HuH-7.5 (cell line): ENCODE measurements at regions not wholly inside any gene's neighbourhood (a gene's known extent, or its start where the extent isn't known, plus 50 kb on each side); places are given as distances from the start of the nearest gene placed in this dataset.

Experiments used
- DNase-seq: peaks from one replicate; pipeline ENCODE4 v3.0.0; 2011; ENCODE audit warnings: low spot score

DNA sequence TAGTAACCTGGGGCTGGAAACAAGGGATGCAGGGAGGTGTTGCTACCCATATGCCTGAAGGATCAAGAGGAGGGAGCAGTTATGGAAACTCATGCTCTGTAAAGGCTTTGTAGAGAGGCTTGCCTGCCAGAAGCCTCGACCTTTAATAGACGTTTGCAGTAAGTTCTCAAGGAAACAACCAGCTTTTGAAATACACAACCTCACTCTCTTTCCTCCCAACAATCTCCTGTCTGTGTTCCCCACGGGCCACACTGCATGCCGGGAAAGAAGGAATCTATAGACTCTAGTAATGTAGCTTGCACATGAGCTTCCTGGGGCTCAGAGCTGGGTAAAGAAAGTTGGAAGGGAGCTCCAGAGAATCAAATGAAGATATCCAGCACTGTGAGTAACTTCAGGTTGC, 101.6 kb upstream of the PACRGL start:
- no peak for DNase-seq

DNA sequence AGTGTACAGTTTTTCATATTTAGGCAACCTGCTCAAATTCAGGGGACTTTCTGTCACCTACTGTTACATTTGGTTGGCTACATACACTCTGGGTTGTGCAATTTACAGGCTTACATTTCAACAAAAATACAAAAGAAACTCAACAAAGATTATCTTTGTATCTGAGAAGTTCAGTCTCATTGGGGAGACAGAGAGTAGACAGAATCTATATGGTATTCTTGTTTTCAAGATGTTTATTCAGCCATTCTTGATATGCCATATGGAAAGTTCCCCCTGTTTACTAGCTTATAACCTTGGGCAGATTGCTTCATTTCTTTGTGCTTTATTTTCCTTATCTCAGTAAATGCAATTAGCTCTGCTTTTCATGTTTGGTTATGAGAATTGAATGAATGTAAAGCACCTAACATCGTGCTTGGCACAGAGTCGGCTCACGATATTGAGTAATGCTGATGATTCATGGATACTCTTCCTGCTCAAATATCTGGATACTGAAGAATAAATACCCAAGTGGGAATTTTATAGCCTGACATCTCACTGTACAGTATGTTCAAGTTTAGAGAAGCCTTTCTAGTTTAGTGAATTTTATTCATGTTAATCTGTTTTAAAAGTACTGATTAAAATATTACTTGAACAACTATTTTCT, 96.5 kb upstream of the PACRGL start:
- DNase-seq, result no peak

GRCh38 chr4:20612313-20612712, 87.9 kb upstream of the PACRGL start:
- no peak for DNase-seq

GRCh38 chr4:20614816-20615215, 85.4 kb upstream of the PACRGL start:
- DNase-seq, result no peak

DNA sequence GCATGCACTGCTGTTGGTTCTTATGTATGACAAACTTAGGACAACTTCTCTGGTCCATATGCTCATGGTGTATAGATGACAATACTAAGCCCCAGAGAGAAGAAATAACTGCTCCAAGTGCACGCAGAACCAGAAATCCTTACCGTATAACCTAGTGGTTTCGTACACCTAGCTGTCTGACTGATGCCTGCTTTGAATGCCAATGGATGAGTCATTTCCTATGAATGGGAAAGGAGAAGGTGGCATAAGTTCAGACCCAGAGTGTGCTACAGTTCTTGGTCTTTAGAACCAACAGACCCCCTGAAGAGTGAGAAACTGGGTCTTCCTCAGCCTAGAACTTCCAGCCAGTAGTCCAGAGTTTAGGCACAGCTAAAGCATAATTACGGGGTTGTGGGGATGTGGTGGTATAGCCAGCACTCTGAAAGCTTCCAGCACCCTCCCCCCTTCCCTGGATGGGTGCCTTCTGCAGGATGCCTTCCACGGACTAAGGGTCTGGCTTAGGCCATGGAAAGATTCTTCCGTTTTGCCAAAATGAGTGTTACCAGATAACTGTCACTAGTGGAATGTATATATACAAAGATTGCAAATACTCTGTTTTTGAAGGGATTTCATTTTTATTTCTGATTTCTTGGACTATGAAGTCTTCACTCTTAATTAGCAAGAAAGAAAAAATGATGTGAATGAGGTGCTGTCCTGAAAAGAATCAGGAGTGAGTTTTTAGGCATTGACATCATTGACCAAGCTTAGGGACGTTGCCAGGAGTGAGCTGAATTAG, 84.6 kb upstream of the PACRGL start:
- DNase-seq, result no peak

DNA sequence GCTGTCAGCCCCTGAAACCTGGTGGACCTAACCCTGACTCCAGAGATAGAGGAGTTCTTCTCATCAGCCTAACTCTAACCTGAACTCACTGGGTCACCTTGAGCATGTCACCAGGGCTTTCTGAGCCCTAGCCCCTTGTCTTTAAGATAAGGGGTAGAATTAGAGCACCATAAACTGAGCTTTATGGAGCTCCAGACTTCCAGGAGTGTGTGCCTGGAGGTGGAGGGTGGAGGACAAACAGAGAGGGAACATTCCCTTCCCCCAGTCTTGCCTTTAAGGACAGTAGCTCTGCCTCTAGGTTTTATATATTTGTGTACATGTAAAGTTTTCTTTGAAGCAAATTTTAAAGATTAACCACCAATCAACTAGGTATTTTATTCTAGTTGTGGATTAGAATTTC, 83.9 kb upstream of the PACRGL start:
- DNase-seq, result no peak

- no peak for DNase-seq
These were observed 83.4 kb upstream of the PACRGL start for GRCh38 chr4:20616848-20617247.

GRCh38 chr4:20617678-20618396, 82.4 kb upstream of the PACRGL start:
- DNase-seq, result no peak

DNA sequence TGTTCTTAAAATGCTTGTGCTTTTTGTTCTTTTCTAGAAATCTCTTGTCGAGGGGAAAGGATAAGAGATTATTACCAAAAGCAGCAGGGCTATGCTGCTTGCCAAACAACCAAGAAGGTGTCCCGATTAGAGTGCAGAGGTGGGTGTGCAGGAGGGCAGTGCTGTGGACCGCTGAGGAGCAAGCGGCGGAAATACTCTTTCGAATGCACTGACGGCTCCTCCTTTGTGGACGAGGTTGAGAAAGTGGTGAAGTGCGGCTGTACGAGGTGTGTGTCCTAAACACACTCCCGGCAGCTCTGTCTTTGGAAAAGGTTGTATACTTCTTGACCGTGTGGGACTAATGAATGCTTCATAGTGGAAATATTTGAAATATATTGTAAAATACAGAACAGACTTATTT, 81.5 kb upstream of the PACRGL start:
- DNase-seq, result no peak

DNA sequence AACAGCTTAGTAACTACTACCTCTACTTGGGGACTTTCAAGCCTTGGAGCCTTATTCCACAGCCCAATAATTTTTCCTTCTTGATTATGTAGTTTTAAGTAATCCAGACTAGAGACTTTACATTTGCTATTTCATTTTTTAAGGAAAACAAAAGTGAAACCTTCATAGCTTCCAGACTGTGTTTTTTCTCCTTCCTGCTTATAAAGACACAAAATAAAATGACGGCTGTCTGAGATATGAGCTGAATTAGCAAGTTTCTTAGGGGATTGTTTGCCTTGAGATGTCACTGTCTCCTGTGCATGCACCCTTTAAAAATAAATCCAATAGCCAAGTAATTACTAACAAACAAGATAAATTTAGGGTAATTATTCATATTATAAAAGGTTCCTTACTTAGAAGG, 78.8 kb upstream of the PACRGL start:
- DNase-seq, result no peak

GRCh38 chr4:20622701-20623100, 77.6 kb upstream of the PACRGL start:
- DNase-seq, result no peak

DNA sequence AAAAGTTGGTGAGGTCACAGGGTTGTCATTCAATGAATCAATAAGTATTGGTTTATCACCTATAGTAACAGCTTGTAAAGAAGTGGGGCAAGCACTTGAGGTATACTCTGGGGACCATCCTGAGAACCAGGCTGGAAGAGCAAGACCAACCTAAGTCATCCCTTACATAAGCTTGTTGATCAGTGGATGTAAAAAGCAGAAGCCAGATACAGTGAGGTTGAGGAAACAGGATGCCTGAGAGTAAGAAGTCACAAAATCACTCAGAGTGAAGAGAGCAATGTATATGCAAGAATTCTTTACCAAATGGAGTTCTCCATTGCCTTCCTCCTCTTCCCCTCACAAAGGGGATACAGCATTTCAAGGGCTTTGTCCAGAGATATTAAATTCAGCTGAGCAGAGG, 76.3 kb upstream of the PACRGL start:
- DNase-seq, result no peak

DNA sequence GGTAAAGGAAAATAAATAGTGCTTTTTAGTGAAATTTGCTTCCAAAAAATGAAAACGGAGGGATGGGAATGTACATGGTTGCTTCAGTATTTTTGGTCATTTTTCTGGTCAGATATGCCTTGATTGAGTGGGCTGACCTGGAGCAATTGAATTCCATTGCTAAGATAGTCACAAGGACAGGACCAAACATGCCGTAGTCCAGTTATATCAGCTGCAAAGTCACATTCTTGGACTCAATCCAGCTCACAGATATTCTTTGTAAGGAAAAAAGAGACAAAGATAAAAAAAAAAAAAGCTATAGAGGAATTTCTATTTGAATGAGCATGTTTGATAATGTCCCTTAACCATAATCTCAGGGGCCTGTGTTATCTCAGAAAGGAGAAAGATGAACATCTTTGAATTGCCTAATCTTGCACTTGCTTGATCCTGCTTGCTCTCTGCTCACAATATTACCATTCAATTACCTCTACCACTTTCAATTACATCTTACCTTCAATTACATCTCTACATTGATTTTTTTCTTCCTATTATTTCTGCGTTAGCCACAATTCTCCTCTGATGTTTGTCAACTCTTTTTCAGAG, 75.4 kb upstream of the PACRGL start:
- DNase-seq, result no peak

DNA sequence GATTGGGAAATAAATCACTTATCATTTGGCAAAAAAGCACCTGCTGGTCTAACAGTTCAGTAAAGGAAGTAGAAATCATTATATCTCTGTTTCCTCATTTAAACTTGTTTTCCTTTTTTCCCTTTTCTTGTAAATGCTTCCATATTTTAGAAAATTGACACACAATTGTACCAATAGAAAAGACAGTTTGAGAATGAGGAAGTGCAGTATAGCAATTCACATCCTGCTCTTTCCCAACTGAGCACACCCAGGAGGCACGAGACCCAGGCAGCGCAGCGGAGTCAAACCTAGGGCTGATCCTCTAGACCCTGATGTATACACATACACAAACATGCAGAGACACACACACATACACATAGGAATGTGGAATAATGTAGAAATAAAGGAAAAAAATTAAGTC, 74.8 kb upstream of the PACRGL start:
- no peak for DNase-seq

DNA sequence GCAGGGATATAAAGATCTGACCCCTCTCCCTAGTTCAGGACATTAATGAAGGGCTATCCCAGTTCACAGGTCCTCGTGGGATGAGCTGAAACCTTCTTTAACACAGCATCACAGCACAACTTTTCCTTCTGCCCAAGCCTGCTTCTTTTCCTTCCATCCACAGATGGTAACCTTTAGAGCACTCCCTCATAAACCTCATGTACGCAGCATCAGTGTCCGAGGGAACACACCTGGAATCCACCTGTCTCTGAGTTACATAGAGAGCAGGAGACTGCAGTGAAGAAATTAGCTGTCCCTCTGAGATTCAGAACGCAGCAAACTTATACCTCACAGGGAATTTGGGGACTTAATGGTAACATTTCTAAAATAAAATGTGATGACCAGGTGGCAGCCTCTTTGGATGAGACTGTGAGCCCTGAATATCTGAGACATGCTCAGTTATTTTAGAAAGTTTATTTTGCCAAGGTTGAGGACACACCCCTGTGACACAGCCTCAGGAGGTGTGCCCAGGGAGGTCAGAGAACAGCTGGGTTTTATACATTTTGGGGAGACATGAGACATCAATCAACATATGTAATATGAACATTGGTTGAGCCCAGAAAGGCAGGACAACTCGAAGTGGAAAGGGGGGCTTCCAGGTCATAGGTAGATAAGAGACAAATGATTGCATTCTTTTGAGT, 73.8 kb upstream of the PACRGL start:
- DNase-seq, result no peak

DNA sequence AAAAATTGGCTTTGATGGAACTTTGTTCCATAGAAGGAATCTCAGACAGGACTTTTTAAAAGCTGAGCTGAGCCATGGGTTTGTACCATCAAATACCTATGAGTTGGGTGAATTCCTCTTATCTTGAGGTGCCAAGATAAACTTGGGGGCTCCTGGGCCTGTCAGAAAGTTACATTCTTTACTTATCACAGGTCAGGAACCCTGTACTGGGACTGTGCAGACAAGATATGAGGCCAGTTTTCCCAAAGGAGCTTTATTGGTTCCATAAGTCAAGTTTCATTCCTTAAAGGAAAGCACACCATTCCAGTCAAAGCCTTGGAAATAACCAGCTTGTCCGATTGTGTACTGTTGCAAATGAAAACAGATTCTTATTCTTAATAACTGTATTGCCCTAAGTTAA, 72.4 kb upstream of the PACRGL start:
- no peak for DNase-seq

GRCh38 chr4:20629186-20630106, 70.8 kb upstream of the PACRGL start:
- DNase-seq, result no peak

GRCh38 chr4:20638825-20639224, 61.4 kb upstream of the PACRGL start:
- DNase-seq, result no peak

DNA sequence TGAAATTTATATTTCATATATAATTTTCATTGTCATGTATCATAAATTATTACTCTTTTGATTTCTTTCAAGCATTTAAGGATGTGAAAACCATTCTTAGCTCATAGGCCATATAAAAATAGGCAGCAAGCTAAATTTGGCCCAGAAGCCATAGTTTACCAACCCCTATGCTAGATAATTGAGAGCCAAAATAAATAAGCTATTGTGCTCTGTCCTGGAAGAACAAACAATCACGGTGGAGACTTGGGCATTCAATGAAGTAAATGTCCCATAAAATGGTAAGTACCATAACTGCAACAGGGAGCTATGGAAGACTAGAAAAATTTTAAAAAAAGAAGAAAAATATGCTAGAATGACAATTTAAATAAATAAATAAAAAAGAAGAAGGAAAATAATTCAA, 60.9 kb upstream of the PACRGL start:
- no peak for DNase-seq

- no peak for DNase-seq
These were observed 59.3 kb upstream of the PACRGL start for GRCh38 chr4:20640989-20641388.

DNA sequence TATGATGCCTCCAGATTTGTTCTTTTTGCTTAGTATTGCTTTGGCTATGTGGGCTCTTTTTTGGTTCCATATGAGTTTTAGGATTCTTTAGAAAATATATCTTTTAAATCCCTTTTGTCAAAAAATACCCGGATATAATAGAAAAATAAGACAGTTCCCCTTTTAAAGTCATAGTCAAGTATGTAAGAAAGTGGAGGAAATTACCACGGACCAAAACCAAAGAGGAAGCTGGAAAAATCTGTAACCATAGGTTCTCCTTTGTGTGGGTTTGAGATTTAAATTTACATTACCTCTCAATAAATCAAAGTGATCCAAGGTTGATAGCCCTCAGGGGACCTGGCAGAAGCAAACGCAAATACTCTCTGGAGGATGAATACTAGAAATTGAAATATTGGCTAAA, 58.3 kb upstream of the PACRGL start:
- no peak for DNase-seq
